OCI-LY1 (cell line): ENCODE measurements at regions not wholly inside any gene's neighbourhood (a gene's known extent, or its start where the extent isn't known, plus 50 kb on each side); places are given as distances from the start of the nearest gene placed in this dataset.

ENCODE experiments used
- H2AFZ ChIP-seq: fragments of 200-600 bp; sonication (generic), shearing (Covaris generic); 2 replicates; pipeline ENCODE4 v1.6.0; 2014; ENCODE audit warnings: antibody characterized with exemption, mild to moderate bottlenecking, low read length
- H3F3A ChIP-seq: fragments of 200-600 bp; sonication (generic), shearing (Covaris generic); 2 replicates; pipeline ENCODE4 v1.6.0; 2014; ENCODE audit warnings: mild to moderate bottlenecking, antibody characterized with exemption, low read length, moderate library complexity; ENCODE audit not compliant: insufficient read depth
- H3K27ac ChIP-seq: fragments of 200-600 bp; sonication (generic); 2 replicates; pipeline ENCODE4 v1.5.1; 2014; ENCODE audit warnings: low read length, mixed run types, mild to moderate bottlenecking, low read depth; ENCODE audit not compliant: poor library complexity, severe bottlenecking
- H3K27me3 ChIP-seq: fragments of 200-600 bp; sonication (generic); 2 replicates; pipeline ENCODE4 v1.6.0; 2014; ENCODE audit warnings: antibody characterized with exemption, mild to moderate bottlenecking, low read length, moderate library complexity; ENCODE audit not compliant: insufficient read depth
- H3K36me3 ChIP-seq: fragments of 200-600 bp; sonication (generic); 2 replicates; pipeline ENCODE4 v1.6.1; 2014; ENCODE audit warnings: mild to moderate bottlenecking, antibody characterized with exemption, low read length, moderate library complexity, mixed read lengths; ENCODE audit not compliant: insufficient read depth
- H3K4me1 ChIP-seq: fragments of 200-600 bp; sonication (generic); 2 replicates; pipeline ENCODE4 v1.5.1; 2014; ENCODE audit warnings: mild to moderate bottlenecking, low read length, moderate library complexity; ENCODE audit not compliant: insufficient read depth, severe bottlenecking
- H3K4me2 ChIP-seq: fragments of 200-600 bp; sonication (generic), shearing (Covaris generic); 2 replicates; pipeline ENCODE4 v1.6.1; 2014; ENCODE audit warnings: low read length
- H3K4me3 ChIP-seq: fragments of 200-600 bp; sonication (generic); 2 replicates; pipeline ENCODE4 v1.5.1; 2014; ENCODE audit warnings: low read length, low read depth, mild to moderate bottlenecking, mixed read lengths; ENCODE audit not compliant: poor library complexity, severe bottlenecking
- H3K79me2 ChIP-seq: fragments of 200-600 bp; shearing (Covaris generic); 2 replicates; pipeline ENCODE4 v1.6.1; 2016; ENCODE audit warnings: mixed run types, low read length, mixed read lengths; ENCODE audit not compliant: insufficient read depth
- H3K9ac ChIP-seq: fragments of 200-600 bp; sonication (generic), shearing (Covaris generic); 2 replicates; pipeline ENCODE4 v1.6.1; 2014; ENCODE audit warnings: mild to moderate bottlenecking, low read length, mixed read lengths
- H3K9me2 ChIP-seq: fragments of 200-600 bp; sonication (generic), shearing (Covaris generic); 2 replicates; pipeline ENCODE4 v1.6.1; 2014; ENCODE audit warnings: low read depth, mild to moderate bottlenecking, low read length, mixed read lengths
- H3K9me3 ChIP-seq: fragments of 200-600 bp; shearing (Covaris generic); 2 replicates; pipeline ENCODE4 v1.6.1; 2014; ENCODE audit warnings: low read length, mixed read lengths
- H4K20me1 ChIP-seq: fragments of 200-600 bp; sonication (generic), shearing (Covaris generic); 2 replicates; pipeline ENCODE4 v1.6.0; 2016; ENCODE audit warnings: mild to moderate bottlenecking, low read length; ENCODE audit not compliant: insufficient read depth
- CTCF ChIP-seq: fragments of 200-600 bp; sonication (generic), shearing (Covaris generic); IDR thresholded peaks from 2 replicates; pipeline ENCODE4 v1.5.1; 2017; ENCODE audit warnings: mild to moderate bottlenecking, antibody characterized with exemption, low read length, moderate library complexity, mixed read lengths
- EZH2 ChIP-seq: fragments of 200-600 bp; sonication (generic), shearing (Covaris generic); IDR thresholded peaks from 2 replicates; pipeline ENCODE4 v1.8.0; 2017; ENCODE audit warnings: borderline replicate concordance, mixed run types, mild to moderate bottlenecking, antibody characterized with exemption, low read length, moderate library complexity, mixed read lengths

DNA sequence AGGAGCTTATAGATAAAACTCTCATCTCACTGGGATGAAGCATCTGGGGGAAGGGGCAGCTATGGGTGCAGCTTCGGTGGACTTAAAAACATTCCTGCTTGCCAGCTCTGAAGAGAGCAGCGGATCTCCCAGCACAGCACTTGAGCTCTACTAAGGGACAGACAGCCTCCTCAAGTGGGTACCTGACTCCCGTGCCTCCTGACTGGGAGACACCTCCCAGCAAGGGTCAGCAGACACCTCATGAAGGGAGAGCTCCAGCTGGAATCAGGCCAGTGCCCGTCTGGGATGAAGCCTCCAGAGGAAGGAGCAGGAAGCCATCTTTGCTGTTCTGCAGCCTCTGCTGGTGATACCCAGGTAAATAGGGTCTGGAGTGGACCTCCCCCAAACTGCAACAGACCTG is 345.2 kb upstream of the SYT1 start:
- Histone ChIP-seq H3K9me2 (no peaks in the 10 kb centered on the region), H3K4me1 (no peaks in the 10 kb centered on the region), H3K36me3 (no peaks in the 10 kb centered on the region)

DNA sequence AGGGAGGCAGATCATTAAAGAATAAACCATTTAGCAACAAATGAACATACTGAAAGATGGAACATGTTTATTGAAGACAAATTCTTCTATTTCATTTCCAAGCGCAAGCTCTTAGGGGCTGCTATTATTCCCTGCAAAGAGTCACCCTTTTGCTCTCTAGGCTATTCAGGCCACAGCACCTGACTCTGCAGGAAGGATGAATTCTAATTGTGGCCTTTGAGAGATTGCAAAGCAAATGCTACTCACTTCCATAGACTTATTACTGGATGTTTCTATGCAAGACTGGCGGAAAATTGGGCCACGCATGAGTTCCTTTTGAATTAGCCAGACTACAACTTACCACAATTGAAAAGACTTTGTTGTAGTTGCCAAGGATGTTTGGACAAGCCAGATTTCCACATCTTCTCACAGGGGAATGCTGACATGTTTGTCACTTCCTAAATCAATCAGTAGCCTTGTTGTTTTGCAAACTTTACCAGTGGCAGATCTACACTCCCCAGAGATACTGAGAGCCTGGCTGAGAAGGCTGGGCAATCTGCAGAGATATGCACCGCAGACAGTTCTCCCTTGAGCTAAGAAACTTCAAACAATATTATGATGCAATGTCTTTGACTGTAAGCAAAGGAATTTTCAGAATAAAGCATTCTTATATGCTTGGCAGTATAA is 334.3 kb upstream of the SYT1 start:
- Histone ChIP-seq H3K36me3 (no peaks in the 10 kb centered on the region), H3K79me2 (no peaks in the 10 kb centered on the region), H3K27me3 (no peaks in the 10 kb centered on the region), H3K9ac (no peak overlapping the region), H2AFZ (no peak overlapping the region), H3K27ac (no peak overlapping the region), H3F3A (no peaks in the 10 kb centered on the region), H3K9me2 (no peaks in the 10 kb centered on the region), H3K4me1 (no peaks in the 10 kb centered on the region), H3K9me3 (no peaks in the 10 kb centered on the region), H4K20me1 (no peaks in the 10 kb centered on the region), H3K4me2 (no peak overlapping the region), H3K4me3 (no peak overlapping the region)
- TF ChIP-seq EZH2 (no peak), CTCF (no peak)

More for the DNA sequence above, 345.2 kb upstream of the SYT1 start:
- Histone ChIP-seq H3K9ac (no peak overlapping the region), H3F3A (no peaks in the 10 kb centered on the region), H3K9me3 (no peaks in the 10 kb centered on the region), H3K4me2 (no peak overlapping the region), H3K79me2 (no peaks in the 10 kb centered on the region), H4K20me1 (no peaks in the 10 kb centered on the region), H2AFZ (no peak overlapping the region), H3K4me3 (no peak overlapping the region), H3K27ac (no peak overlapping the region), H3K27me3 (no peaks in the 10 kb centered on the region)
- TF ChIP-seq CTCF, result no peak
- no peak for TF ChIP-seq EZH2

DNA sequence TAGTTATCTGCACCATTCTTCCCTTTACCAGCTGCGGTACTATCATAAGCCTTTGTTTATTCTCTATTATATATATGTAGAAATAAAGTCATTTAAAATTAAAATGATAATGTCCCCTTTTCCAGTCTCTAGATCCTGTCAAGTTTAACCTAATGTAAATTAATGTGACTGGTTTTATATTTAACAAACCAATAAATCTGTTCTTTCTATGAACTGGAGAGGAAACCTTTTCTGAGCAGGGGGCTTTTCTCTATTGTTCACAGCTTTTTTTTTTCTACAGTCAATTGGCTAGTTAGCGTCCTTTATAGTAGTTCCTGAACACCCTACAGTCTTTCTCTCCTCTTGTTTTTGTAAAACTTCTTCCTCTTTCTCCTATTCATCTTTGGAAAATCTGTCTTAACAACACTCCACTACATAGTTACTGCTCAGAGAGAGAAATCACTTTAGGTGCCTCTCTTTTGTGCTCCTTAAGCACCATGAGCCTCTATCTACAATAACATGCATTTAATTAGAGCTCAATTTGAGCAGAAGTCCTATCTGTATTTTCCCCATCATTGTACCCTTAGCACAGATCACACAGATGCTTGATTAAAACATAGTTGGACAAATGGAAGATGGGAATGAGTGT is 332.6 kb upstream of the SYT1 start:
- H4K20me1 ChIP-seq, result no peaks in the 10 kb centered on the region
- H3K9ac ChIP-seq, result no peak overlapping the region
- H3K4me1 ChIP-seq, result no peaks in the 10 kb centered on the region
- TF ChIP-seq CTCF (no peak), EZH2 (no peak)
- no peak overlapping the region for H2AFZ ChIP-seq
- no peak overlapping the region for H3K4me2 ChIP-seq
- H3K9me3 ChIP-seq, result no peaks in the 10 kb centered on the region
- no peaks in the 10 kb centered on the region for H3F3A ChIP-seq
- H3K79me2 ChIP-seq, result no peaks in the 10 kb centered on the region
- H3K36me3 ChIP-seq, result no peaks in the 10 kb centered on the region
- H3K9me2 ChIP-seq, result no peaks in the 10 kb centered on the region
- H3K27me3 ChIP-seq, result no peaks in the 10 kb centered on the region
- no peak overlapping the region for H3K4me3 ChIP-seq
- no peak overlapping the region for H3K27ac ChIP-seq
